WI38 (cell line): ENCODE measurements at regions not wholly inside any gene's neighbourhood (a gene's known extent, or its start where the extent isn't known, plus 50 kb on each side); places are given as distances from the start of the nearest gene placed in this dataset.

Source experiments
- H3K4me3 ChIP-seq: 2 replicates; pipeline ENCODE4 v1.5.1; 2011; ENCODE audit warnings: low read depth, mild to moderate bottlenecking, control low read depth, low read length
- TF ChIP-seq, protein P1 (sequence below): IDR thresholded peaks from 2 replicates; pipeline ENCODE4 v1.5.1; 2012; ENCODE audit warnings: low read depth, mild to moderate bottlenecking, control low read depth, low read length

DNA sequence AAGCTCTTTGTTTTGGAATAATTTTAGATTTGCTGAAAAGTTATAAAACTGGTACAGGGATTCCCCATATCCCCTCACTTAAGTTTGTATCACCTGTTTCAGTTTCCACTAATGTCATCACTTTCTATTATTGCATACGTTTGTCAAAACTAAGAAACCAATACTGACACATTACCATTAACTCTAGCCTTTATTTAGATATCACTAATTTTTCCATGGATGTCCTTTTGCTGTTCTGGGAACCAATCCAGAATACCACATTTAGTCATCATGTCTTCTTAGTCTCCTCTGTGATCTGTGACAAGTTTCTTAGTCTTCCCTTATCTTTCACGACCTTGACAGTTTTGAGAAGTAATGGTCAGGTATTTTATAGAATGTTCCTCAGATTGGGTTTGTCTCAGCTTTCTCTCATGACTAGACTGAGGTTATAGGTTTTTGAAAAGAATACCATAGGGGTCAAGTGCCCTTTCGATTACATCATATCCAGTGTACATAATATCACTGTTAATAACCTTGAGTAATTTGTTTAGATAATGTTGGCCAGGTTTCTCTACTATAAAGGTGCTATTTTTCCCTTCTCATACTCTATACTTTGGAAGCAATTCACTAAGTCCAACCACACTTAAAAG, 51.9 kb upstream of the NMUR2 start:
- no peak overlapping the region for H3K4me3 ChIP-seq
- TF ChIP-seq, protein P1, sequence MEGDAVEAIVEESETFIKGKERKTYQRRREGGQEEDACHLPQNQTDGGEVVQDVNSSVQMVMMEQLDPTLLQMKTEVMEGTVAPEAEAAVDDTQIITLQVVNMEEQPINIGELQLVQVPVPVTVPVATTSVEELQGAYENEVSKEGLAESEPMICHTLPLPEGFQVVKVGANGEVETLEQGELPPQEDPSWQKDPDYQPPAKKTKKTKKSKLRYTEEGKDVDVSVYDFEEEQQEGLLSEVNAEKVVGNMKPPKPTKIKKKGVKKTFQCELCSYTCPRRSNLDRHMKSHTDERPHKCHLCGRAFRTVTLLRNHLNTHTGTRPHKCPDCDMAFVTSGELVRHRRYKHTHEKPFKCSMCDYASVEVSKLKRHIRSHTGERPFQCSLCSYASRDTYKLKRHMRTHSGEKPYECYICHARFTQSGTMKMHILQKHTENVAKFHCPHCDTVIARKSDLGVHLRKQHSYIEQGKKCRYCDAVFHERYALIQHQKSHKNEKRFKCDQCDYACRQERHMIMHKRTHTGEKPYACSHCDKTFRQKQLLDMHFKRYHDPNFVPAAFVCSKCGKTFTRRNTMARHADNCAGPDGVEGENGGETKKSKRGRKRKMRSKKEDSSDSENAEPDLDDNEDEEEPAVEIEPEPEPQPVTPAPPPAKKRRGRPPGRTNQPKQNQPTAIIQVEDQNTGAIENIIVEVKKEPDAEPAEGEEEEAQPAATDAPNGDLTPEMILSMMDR = no peak

DNA sequence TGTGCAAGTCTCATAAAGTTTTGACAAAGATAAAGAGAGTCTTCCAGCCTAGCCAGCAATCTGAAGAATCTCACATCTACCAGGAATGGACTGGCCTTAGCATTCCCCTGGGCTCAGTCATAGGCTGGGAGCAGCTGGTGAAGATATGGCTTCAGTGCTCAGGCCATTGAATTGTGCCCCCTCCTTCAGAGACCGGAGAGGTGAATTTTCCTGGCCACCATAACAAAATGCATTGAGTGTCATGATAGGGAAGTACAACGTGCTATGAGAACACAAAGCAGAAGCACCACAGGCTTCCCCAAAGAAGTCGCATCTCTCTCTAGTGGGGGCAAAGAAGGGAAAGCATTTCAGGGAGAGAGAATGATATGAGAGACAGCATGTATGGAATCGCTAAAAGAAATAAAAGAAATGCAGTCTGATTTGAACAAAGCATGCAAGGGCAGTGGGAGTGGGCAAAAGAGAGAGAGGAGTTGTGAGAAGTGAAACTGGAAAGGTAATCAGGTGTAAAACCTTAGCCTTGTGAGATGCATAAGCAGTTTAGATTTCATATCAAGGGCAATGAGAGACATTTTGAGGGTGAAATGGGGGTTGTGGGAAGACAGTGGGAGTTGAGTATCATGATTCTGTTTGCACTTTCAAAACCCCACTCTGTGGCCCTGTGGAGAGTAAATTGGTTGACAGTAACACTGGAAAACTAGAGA, 57.1 kb upstream of the NMUR2 start:
- no peak overlapping the region for H3K4me3 ChIP-seq
- TF ChIP-seq, protein P1 = no peak

DNA sequence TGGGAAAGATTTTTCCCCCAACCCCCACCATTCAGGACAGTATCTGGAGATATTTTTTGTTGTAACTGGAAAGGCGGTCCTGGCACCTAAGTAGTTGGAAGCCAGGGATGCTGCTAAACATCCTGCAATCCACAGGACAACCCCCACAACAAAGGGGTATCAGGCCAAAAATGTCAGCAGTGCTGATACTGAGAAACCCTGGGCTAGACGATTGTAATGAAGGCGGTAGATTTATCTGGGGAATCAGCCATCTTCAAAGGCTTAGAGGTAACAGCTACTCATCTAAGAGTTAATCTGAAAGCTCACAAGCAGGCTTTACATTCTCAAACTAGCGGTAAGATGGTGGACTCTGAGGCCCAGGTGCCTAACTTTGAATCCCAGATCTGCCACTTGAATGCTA, 59.0 kb upstream of the NMUR2 start:
- H3K4me3 ChIP-seq = no peak overlapping the region
- TF ChIP-seq, protein P1 = no peak

DNA sequence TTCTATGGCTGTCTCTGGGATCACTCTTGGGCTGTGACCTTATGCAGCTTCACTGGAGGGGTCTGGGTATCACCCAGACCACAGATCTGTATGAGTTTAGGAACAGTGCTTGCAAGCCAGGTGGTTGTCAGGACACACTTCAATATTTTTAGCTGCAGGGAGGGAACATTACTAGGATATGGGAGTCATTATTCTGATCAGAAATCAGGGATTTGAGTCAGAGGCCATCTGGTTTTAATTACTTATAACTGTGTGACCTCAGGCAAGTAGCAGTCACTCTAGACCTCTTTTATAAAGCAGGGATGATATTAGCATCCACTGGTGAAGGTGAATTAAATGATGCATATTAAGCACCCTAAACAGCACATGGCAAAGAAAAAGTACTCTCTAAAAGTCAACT, 60.1 kb upstream of the NMUR2 start:
- TF ChIP-seq, protein P1 = no peak

DNA sequence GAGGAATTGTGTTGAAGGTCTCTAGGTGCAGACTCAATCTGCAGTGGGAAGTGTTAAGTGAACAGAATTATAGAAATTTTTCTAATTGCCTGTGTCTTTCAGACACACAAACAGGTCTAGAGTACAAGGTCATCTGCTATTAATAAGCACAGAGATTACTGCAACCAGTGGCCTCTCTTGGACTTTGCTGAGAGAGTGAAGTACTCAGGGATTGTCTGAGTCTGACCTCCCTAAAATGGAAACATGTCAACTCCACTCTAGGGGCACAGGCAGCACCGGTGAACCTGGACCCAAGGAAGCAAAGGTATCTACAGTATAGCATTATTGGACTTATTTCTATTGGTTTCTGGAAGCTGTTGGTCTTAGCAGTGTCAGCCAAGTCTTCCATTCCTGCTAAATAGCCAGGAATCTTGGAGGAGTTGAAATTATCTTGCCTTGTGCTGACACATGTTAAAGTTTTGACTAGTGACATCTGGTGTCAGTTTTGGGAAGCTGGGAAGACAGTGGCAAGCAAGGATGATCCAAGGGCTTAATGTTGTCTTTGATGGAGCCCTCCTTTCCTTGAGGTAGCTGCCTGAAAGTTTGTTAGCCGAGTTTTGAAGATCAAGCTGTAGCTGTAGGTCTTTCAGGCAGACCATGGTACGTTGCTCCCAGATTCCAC, 61.1 kb upstream of the NMUR2 start:
- TF ChIP-seq, protein P1 = no peak
- H3K4me3 ChIP-seq = no peak overlapping the region

More for the DNA sequence above, 60.1 kb upstream of the NMUR2 start:
- H3K4me3 ChIP-seq = no peak overlapping the region

DNA sequence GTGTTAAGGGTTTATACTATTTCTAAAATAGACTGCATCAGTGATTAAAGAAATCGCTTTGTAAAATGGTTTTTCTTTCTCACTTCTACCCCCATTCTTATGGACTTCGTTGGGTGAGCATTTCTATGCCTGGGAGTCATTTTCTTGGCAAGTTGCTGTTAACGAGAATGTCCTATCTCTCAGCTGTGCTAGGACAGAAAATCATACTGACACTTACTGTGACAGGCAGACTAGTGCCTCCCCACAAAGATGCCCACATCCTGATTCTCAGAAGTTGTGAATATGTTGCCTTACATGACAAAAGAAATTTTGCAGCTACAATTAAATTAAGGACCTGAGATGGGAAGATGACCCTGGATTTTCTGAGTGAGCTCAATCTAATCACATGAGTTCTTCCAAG, 65.1 kb upstream of the NMUR2 start:
- TF ChIP-seq, protein P1 = no peak
- no peak overlapping the region for H3K4me3 ChIP-seq

DNA sequence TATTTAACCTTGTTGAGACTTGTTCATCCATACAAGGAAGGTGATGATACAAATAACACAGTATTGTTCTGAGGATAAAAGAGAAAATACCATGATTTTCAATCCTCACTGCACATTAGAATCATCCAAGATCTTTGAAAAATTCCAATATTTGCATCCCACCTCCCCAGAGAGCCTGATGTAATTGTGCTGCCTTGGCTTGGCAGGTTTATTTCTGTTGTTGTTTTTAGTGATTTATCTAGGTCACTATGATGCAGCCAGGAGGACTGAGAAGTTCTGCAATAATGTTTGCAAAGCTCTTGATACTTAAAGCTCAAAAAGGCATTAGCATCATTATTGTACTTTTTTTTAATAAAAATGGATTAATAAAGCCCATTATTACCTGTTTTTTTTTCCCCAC, 67.0 kb upstream of the NMUR2 start:
- TF ChIP-seq, protein P1 = no peak
- H3K4me3 ChIP-seq = no peak overlapping the region
